Omental fat pad (tissue), 3 donors: ENCODE measurements at regions not wholly inside any gene's neighbourhood (a gene's known extent, or its start where the extent isn't known, plus 50 kb on each side); places are given as distances from the start of the nearest gene placed in this dataset.

ENCODE experiments used
- ATAC-seq: fragments of 150-250 bp; one replicate; pipeline ENCODE4 v1.9.1; 2016; ENCODE audit warnings: mild to moderate bottlenecking, moderate library complexity; ENCODE audit not compliant: low FRiP score
- DNase-seq: peaks from one replicate; pipeline ENCODE4 v3.0.0-alpha.2; 2019; ENCODE audit warnings: low spot score
- TF ChIP-seq, protein P1 (sequence below), 3 donors: fragments of 450-650 bp; IDR thresholded peaks; one replicate each; pipeline ENCODE4 v1.5.1; 2016 to 2017; ENCODE audit warnings: antibody characterized with exemption in 3 of 3, mild to moderate bottlenecking in 3 of 3, moderate library complexity in 2 of 3

DNA sequence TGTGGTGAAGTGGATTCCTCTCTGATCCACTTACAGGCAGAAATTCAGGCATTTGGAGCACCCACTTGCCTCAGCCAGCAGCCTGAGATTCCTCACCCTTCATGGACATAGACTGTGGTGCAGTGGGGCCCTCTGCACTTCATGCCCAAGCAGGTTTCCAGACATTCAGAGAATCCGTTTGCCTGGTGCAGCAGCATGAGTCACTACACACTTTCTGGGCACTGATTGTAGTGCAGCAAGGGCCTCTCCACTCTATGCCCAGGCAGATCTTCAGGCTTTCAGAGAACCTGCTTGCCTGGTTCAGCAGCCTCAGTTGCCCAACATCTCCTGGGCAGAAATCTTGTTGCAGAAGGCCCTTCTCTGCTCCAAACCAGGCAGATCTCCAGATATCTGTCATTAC is 920.9 kb downstream of the SLITRK5 start:
- ATAC-seq (no peak), DNase-seq (no peak)
- TF ChIP-seq, protein P1, sequence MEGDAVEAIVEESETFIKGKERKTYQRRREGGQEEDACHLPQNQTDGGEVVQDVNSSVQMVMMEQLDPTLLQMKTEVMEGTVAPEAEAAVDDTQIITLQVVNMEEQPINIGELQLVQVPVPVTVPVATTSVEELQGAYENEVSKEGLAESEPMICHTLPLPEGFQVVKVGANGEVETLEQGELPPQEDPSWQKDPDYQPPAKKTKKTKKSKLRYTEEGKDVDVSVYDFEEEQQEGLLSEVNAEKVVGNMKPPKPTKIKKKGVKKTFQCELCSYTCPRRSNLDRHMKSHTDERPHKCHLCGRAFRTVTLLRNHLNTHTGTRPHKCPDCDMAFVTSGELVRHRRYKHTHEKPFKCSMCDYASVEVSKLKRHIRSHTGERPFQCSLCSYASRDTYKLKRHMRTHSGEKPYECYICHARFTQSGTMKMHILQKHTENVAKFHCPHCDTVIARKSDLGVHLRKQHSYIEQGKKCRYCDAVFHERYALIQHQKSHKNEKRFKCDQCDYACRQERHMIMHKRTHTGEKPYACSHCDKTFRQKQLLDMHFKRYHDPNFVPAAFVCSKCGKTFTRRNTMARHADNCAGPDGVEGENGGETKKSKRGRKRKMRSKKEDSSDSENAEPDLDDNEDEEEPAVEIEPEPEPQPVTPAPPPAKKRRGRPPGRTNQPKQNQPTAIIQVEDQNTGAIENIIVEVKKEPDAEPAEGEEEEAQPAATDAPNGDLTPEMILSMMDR (IDR thresholded peaks at IDR 0.05) = no peak

DNA sequence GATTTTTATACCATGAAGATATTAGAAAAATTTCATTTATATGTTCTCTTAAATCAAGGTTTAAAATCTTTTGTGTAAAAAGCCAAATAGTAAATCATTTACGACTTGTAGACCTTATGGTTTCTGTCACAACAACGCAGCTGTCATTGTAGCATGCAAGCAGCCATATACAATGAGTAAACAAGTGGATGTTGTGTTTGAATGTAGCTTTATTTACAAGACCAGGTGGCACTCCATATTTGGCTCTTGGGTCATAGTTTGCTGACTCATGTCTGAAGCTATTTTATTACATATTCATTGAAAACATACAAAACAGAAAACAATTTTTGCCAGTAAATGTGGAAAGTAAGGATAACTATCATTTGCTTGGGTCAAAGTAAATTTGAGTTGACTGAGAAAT is 930.8 kb downstream of the SLITRK5 start:
- DNase-seq (no peak), ATAC-seq (no peak)
- TF ChIP-seq, protein P1 (IDR thresholded peaks at IDR 0.05) = no peak

DNA sequence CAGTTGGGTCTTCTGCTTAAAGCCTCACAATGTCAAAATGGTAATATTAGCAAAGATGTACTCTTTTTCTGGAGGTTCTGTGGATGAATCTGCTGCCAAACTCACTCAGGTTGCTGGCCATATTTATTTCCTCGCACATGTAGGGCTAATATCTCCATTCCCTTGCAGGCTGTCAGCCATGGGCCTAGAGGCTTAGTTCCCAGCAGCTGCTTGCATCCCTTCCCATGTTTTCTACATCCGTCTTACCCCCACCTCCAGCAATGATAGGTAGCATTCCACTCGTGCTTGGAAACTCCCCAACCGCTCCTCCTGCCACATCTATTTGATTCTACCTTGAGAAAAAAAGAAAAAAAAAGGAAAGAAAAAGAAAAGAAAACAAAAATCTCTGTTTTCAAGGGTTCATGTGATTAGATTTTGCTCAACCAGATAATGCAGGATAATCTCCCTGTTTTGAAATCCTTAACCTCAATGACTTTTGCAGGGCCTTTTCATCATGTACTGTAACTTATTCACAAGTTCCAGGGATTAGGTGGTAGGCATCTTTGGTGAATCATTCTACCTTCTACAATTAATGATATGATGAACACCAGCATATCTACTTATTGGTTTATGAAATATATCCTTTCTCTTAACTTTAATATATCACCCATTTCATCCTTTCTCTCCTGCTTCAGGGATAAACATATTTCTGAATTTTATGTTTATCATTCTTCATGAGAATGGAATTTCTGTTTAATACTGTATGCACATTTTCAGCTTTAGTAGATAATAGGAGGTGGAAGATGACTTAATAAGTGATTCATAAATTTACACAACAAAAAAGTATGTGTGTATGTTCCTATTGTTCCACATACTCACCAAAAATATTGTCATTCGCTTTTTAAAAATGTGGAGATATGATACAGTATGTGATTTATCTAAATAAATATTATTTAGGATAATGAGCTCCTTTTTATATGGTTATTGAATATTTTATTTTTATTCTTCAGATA is 931.9 kb downstream of the SLITRK5 start:
- ATAC-seq (no peak), DNase-seq (no peak)
- TF ChIP-seq, protein P1 (IDR thresholded peaks at IDR 0.05) = no peak

DNA sequence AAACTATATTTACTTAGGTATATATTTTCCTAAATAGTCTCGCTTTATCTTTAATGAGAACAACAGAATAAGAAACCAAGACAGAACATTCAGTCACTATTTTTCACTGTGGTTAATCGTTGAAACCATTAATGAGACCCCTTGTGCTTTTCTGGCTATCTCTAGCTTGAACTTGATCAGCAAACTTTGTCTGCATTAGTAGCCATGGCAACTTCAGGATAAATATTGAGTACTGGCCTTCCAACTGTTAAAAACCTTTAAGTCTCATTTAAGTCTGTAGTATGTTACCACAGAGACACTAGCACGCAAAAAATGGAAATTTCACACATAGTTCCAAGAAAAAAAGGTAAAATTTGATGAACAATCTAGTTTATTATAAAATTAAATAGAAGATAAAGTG is 946.0 kb downstream of the SLITRK5 start:
- no peak for ATAC-seq
- TF ChIP-seq, protein P1 (IDR thresholded peaks at IDR 0.05) = no peak
- DNase-seq = no peak

DNA sequence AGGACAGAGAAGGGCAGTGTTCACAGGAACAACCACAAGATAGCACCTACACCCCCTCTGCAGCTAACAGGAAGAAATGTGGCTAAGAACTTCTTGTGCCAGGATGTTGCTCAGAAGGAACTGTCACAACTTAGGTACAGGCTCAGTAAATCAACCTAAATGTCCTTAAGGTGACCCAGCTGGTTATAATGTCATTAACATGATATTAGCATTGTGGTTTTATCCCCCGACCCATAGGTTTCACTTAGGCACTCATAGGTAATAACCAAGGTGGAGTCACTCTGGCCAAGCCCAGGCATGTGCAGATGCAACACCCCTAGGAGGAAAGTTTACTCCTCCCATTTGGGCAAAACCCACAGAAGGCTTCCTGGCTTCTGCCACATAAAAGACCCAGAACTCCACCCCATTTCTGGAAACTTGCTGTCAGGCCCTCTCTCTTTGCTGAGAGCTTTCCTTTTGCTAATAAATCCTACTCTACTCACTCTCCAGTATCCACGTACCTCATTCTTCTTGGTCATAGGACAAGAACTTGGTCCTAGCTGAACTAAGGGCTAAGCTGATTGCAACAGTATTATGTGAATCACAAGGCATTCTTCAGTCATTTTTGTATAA is 951.3 kb downstream of the SLITRK5 start:
- DNase-seq (no peak), ATAC-seq (no peak)
- TF ChIP-seq, protein P1 (IDR thresholded peaks at IDR 0.05) = no peak

DNA sequence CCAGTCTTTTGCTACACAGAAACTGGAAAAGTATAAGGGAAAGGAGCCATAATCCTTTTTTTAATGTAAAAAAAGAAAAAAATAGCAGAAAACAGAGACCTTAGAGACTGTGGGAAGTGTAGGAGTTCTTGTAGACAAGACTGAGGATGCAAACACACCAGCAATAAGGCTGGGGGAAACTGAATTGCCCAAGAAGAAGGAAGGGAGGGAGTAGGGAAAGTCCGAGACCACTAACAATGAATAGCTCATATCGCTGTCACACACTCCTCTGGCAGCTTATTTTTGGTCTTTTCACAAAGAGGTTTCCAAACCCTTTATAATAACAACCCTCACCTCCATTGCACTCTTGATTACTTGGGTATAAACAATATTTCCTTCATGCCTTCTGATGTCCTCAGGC is 952.0 kb downstream of the SLITRK5 start:
- TF ChIP-seq, protein P1 (IDR thresholded peaks at IDR 0.05) = no peak
- ATAC-seq = no peak
- DNase-seq = no peak
